Inflammatory macrophage treated with lipopolysaccharide for 4 hours (primary cell): ENCODE measurements at regions not wholly inside any gene's neighbourhood (a gene's known extent, or its start where the extent isn't known, plus 50 kb on each side); places are given as distances from the start of the nearest gene placed in this dataset.
"Not testable (repeated sequence)": the region's sequence is repeated elsewhere in the genome, so short reads cannot be mapped to it uniquely, and the experiment has no call there.

Source experiments
- DNase-seq: peaks from one replicate; pipeline ENCODE4 v3.0.0-alpha.2; 2020

- no peak for DNase-seq
These were observed 568.1 kb upstream of the LRRN3 start for GRCh38 chr7:110522761-110523200.

- DNase-seq, result no peak
These were observed 561.8 kb upstream of the LRRN3 start for GRCh38 chr7:110529175-110529574.

DNA sequence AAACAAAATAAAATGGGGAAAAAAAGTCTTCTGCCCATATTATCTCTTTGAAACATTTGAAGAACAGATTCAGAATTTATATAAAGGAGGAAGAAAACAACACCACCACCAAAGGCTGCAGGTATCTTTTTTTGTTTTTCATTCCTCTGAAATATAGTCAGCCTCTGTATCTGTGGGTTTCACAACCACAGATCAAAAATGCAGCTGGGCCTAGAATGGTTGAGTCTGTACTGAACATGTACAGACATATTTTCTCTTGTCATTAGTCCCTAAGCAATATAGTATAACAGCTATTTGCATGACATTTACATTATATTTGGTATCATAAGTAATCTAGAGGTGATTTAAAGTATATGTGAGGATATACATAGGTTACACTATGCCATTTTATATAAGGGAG is 559.7 kb upstream of the LRRN3 start:
- no peak for DNase-seq

DNA sequence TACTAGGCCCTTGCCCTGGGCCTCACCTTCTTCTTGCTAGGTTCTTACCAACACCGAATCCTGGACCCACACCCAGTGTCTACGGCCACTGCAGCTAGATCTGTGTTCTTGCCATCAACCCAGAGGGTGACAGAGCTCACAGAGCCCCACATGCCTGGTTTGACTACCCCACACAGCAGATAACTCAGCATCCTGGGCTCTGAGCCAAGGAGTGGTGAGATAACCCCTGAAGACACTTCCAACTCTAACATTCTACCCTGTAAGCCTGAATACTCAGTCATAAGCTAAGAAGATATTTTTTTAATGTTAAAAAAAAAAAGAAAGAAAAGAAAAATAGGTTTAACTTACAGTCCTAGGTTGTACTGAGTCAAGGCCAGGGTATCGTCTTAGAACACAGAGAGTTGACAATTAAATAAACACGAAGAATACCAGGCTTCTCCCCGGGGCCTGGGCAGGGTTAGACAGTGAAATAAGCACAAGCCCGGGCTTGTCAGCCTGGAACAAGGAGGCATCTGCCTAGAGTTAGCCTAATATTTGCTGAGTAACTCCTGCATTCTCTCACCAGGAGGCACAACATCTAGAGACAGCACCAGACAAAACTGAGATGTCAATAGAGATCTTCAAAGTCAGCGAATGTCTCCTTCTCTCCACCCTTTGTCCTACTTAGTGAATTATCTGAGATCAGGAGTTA is 556.5 kb upstream of the LRRN3 start:
- no peak for DNase-seq

GRCh38 chr7:110539216-110539615 is 551.7 kb upstream of the LRRN3 start:
- no peak for DNase-seq

- no peak for DNase-seq
These were observed 549.0 kb upstream of the LRRN3 start for GRCh38 chr7:110541962-110542361.

DNA sequence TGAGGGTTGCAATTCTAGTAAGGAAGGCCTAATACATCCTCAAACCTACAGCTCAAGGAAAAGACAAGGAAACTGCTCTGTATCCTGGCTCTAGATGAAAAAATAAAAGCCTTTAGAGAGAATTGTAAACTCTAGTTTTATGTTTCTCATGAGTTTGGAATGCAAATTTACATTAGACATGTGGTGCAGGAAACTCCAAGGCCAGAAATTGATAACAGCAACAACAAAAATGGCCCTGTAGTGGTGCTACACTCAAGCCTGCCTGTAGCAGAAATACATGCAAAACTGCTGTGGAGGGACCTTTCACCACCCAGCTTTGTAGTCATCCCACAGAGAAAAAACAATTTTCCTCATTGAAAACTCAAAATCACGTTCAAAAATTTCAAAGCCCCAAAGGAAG is 546.7 kb upstream of the LRRN3 start:
- no peak for DNase-seq

- DNase-seq, result no peak
These were observed 542.6 kb upstream of the LRRN3 start for GRCh38 chr7:110548372-110548771.

DNA sequence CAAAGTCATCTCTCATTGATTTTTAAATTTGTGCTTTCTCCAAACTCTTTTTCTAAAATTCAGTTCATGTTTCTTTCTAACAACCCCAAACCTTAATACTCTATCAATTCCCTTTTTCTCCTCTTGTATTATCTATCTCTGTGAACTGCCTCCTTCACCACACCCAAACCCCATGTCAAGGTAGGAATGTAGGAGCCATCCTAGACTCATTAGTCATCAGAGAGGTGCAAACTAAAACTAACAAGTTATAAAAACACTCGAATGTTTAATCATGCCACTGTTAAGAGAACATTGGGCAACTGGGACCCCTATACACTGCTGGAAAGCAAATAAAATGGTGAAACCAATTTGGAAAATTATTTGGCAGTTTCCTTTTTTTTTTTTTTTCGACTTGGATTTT is 533.8 kb upstream of the LRRN3 start:
- no peak for DNase-seq

DNA sequence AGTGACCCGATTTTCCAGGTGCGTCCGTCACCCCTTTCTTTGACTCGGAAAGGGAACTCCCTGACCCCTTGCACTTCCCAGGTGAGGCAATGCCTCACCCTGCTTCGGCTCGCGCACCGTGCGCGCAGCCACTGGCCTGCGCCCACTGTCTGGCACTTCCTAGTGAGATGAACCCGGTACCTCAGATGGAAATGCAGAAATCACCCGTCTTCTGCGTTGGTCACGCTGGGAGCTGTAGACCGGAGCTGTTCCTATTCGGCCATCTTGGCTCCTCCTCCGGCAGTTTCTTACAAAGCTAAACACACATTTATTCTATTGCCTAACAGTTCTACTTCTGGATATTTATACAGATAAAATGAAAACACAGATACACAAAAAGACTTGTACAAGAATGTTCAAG is 527.6 kb upstream of the LRRN3 start:
- DNase-seq, result not testable (repeated sequence)

DNA sequence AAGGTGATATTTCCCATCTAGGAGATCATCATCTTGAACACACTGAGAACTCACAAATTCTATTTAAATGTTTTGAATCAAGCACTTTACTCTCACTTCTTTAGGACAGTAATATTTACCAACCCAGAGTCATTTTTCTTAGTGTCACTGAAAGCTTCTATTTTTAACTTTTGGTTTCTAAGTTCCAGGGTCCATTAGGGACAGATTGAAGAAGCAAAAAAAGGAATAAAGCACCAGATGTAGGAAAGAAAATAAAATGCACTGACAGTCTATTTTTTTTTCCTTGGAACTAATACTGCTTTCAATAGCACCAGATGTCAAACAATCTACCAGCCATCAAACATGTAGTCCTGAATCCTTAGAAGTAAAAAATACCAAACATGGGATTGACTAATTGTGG is 526.7 kb upstream of the LRRN3 start:
- DNase-seq, result no peak

DNA sequence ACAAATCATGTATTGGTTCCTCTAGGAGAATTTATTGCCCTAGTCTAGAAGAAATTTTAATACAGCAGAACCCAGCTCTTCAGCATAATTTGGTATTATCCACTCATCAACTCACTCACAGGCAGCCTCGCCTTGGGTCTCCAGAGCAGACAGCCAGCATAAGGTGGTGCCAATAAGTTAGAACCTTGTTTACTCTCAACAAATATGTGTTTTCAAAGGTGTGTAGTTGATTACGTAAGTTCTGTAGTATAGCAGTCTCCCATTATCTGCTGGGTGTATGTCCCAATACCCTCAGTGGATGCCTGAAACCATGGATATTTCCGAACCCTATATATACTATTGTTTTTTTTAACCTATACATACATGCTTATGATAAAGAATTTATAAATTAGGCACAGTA is 522.5 kb upstream of the LRRN3 start:
- DNase-seq, result no peak

- no peak for DNase-seq
These were observed 522.0 kb upstream of the LRRN3 start for GRCh38 chr7:110568932-110569331.

DNA sequence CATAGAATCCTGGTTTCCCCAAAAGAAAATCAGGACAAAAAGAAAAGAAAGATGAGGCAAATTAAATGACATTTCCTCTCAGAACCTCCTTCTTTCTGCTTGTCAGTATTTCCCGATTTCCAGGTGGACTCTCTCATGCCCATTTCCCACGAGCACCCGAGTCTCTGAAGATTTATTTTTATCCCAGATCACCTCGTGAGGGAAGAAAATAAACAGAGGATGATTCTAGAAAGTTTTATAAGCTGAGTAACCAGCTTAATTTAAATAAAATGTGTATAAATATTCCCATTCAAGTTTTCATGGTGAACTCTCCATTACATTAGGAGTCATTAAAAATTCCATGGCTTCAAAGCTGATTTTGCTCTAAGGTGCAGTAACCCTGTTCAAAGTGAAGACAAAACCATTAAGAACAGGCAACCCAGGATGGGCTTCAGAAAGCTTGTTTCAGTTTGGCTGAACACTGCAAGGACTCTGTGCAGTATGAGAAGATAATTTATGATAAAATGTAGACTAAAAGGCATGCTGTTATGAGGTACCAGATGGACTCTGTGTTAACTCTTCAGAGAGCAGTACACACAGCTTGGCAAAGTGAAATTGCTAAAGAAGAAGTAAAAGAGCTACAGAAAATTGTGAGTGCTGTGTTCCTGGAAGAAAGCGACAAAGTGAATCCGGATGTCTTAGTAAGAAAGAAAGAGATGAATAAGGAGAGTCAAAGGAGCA is 521.3 kb upstream of the LRRN3 start:
- no peak for DNase-seq

DNA sequence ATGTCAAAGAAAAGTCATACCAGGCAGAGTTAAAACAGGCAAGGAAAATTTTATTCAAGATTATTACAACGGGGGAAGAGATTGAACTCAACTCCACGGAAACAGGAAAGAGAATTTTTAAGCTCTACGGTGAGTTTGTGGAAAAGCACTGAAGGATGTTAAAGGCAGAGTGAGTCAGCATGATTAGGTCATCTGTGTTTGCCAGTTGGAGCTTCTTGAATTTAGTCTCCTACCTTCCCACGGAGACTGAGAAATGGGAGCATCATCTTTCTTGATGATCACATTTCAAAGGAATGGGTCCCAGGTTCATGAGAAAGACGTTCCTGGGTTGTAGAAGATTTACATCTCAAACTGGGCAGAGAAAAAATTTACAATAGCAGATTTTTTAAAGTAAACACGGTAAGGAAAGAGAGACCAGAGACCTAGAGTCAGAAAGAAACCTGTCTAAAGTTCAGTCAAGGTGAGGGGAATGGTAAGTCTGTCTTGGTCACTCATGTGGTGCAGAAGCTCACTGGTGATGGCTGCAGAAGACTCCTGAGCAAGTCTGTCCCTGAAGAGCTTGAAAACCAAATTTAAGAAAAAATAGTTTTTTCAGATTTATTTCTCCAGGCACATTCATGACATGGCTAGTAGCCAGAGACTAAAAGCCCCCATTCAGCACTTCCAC is 516.9 kb upstream of the LRRN3 start:
- no peak for DNase-seq

DNA sequence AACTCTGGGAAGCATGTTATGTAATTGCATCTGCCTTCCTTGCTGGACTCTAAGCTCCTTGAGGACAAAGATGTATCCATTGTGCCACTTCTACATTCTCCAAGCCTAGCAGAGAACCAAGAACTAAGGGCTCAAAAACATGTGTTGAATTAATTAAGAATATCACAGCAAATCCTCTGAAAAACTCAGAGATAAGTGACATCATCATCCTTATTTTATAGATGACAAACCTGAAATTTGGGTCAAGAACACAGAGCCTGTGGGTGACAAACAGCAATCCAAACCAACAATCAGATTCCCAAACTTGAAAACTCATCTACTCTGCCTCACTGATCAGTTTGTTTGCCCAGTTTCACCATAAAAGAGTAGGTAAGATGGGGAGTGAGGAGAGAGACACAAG is 503.6 kb upstream of the LRRN3 start:
- DNase-seq, result no peak

DNA sequence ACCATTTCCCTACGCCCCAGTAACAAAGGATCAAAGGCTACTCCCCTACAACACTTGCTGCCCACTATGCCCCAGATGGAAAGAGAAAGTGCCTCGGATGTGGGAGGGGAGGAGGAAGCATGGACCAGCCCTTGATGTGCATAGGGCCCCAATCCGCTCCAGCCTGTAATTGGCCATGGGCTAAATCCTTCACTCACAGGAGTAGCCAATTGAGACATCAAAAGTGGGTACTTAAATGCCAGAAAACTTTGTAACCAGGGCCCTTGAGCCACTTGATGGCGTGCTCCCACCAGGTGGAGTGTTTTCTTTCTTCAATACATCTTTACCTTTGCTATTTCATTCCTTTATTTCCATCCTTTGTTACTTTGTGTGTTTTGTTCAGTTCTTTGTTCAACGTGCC is 500.5 kb upstream of the LRRN3 start:
- no peak for DNase-seq

DNA sequence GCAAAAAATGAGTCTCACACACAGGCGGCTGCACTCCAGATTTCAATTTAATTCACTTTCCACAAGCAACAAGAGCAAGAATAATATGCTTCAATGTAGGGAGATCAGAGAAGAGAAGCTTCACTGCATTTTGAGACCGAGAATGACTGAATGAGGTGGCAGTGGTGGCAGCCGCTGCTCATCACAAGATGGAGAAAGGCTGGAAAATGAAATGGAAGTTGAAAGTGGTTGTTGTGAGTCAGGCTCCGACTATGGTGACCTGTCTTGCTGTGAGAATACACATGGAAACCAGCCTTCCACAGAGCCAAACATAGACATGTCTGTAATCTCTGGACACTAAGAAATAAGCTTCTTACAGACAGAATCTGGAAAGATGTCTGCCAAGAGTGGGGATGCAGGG is 499.6 kb upstream of the LRRN3 start:
- DNase-seq, result no peak

DNA sequence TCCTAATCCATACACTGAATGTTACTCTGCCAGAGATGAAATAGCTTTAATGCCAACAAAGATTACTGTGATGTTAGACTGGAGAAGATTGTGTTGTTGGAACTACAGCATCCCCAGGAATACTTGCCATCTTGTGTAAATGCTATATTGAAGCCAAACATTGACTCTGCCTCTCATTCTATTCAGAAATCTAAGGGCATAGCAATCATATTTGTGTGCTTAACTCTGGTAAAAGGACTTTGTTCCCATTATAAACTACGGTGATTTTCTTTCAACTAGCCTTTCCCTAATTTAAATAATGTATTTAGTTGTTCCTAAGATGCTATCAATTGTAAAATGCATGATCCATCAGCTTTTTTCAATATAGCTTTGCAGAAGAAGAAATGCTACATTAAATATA is 498.4 kb upstream of the LRRN3 start:
- DNase-seq, result no peak

GRCh38 chr7:110593355-110593754 is 497.6 kb upstream of the LRRN3 start:
- no peak for DNase-seq

DNA sequence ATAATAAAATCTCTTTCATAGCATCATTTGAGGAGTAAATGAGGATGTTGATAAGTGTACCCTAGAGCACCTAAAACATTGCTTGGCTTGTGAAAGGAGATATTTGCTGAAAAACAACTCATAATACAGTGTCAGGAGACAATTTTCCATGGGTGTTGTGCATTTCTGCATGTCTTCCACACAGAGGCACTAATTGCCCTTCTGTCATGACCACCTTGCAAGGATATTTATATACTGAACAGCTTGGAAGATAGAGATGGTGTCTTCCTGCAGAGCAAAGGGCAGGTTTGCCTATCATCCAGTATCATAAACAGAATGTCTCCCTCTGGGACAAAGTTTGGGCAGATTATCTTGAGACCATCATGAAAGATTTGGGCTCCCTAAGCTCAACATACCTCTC is 495.2 kb upstream of the LRRN3 start:
- DNase-seq, result no peak

- DNase-seq, result no peak
These were observed 490.0 kb upstream of the LRRN3 start for GRCh38 chr7:110600956-110601355.

DNA sequence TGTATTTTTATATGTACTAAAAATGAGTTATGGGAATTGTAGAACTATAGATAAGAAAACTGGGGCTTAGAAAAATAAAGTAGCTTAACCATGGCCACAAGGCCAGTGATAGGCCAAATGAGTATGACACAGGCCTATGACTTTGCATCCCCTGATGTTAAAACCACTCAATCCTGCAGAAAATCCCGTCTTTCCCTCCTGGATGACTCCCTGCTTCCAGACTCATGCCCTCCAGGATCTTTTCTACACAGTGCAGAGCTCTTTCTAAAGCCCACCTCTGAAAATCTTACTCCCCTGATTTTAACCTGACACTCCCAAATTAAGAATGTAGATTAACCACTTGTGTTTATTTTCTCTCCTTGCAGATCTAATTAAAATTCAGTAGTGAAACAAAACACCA is 489.2 kb upstream of the LRRN3 start:
- DNase-seq, result no peak

GRCh38 chr7:110604206-110604605 is 486.7 kb upstream of the LRRN3 start:
- DNase-seq, result no peak
